Activated CD4-positive, alpha-beta T cell treated with anti-CD3 and anti-CD28 coated beads, Interleukin-2, amount 10 ng/mL, durations not matched to agents 7 days and 5 days (primary cell): ENCODE measurements at regions not wholly inside any gene's neighbourhood (a gene's known extent, or its start where the extent isn't known, plus 50 kb on each side); places are given as distances from the start of the nearest gene placed in this dataset.
A peak's percentile ranks its signal among the peaks of the same experiment; 100 is the strongest.

ENCODE experiments used
- CTCF ChIA-PET: fragments of 350-600 bp; sonication (Branson Sonifier 250); formaldehyde crosslinking; loops from one replicate; lab custom pipeline; 2021; ENCODE audit warnings: antibody characterized with exemption; lab: Charles Lee
- POLR2A ChIA-PET: fragments of 350-600 bp; sonication (Branson Sonifier 250); formaldehyde crosslinking; loops from one replicate; lab custom pipeline; 2021; ENCODE audit warnings: antibody characterized with exemption; lab: Charles Lee
- DNase-seq: peaks from one replicate; pipeline ENCODE4 v3.0.0-alpha.2; 2020
- H3K27ac Mint-ChIP-seq: one replicate; pipeline ENCODE4 v1.8.0; 2021; ENCODE audit warnings: mild to moderate bottlenecking, moderate library complexity, mixed read lengths
- H3K27me3 Mint-ChIP-seq: one replicate; pipeline ENCODE4 v1.8.0; 2021; ENCODE audit warnings: mixed read lengths
- H3K36me3 Mint-ChIP-seq: one replicate; pipeline ENCODE4 v1.8.0; 2021; ENCODE audit warnings: low read depth, mixed read lengths
- H3K4me1 Mint-ChIP-seq: one replicate; pipeline ENCODE4 v1.8.0; 2021; ENCODE audit warnings: mixed read lengths
- H3K4me3 Mint-ChIP-seq: one replicate; pipeline ENCODE4 v1.8.0; 2021; ENCODE audit warnings: mild to moderate bottlenecking, moderate library complexity, mixed read lengths
- H3K9me3 Mint-ChIP-seq: one replicate; pipeline ENCODE4 v1.8.0; 2021; ENCODE audit warnings: mixed read lengths

GRCh38 chr20:62583424-62583920, 58.8 kb upstream of the SLCO4A1 start:
- POLR2A ChIA-PET = no interaction called here
- CTCF ChIA-PET = interaction anchor here (0.7 to 1.5 kb wide), 4 partner anchors 15 to 1613 kb away, joined by 3 read pairs; partner anchors contain the start of gene SLCO4A1
- Mint-ChIP-seq H3K4me3 (no peak overlapping the region), H3K9me3 (no peaks in the 10 kb centered on the region), H3K27ac (no peak overlapping the region), H3K27me3 (peaks cover 38% of the 10 kb centered on the region), H3K4me1 (no peaks in the 10 kb centered on the region), H3K36me3 (no peaks in the 10 kb centered on the region)
- DNase-seq = no peak

GRCh38 chr20:62584671-62585460, 57.4 kb upstream of the SLCO4A1 start:
- no peaks in the 10 kb centered on the region for H3K9me3 Mint-ChIP-seq
- peaks cover 25% of the 10 kb centered on the region for H3K27me3 Mint-ChIP-seq
- ChIA-PET CTCF (interaction anchor here (0.6 to 1.1 kb wide), 2 partner anchors 58 to 149 kb away, joined by 3 read pairs; partner anchors contain the start of gene SLCO4A1), POLR2A (no interaction called here)
- no peaks in the 10 kb centered on the region for H3K4me1 Mint-ChIP-seq
- H3K27ac Mint-ChIP-seq = no peak overlapping the region
- H3K4me3 Mint-ChIP-seq = no peak overlapping the region
- H3K36me3 Mint-ChIP-seq = no peaks in the 10 kb centered on the region
- DNase-seq = no peak

- H3K9me3 Mint-ChIP-seq = no peaks in the 10 kb centered on the region
- POLR2A ChIA-PET = no interaction called here
- DNase-seq = no peak
- H3K27me3 Mint-ChIP-seq = peaks cover 25% of the 10 kb centered on the region
- no peak overlapping the region for H3K27ac Mint-ChIP-seq
- no peaks in the 10 kb centered on the region for H3K4me1 Mint-ChIP-seq
- H3K4me3 Mint-ChIP-seq = no peak overlapping the region
- no peaks in the 10 kb centered on the region for H3K36me3 Mint-ChIP-seq
- CTCF ChIA-PET = no interaction called here
Measured at GRCh38 chr20:62585461-62585970, 56.8 kb upstream of the SLCO4A1 start.

GRCh38 chr20:62586799-62587198, 55.5 kb upstream of the SLCO4A1 start:
- Mint-ChIP-seq H3K9me3 (no peaks in the 10 kb centered on the region), H3K27me3 (peaks cover 23% of the 10 kb centered on the region), H3K27ac (no peak overlapping the region), H3K4me3 (no peak overlapping the region), H3K36me3 (no peaks in the 10 kb centered on the region), H3K4me1 (no peaks in the 10 kb centered on the region)
- no peak for DNase-seq
- POLR2A ChIA-PET = no interaction called here
- CTCF ChIA-PET = interaction anchor here (1.2 to 1.9 kb wide), 2 partner anchors 16 to 17 kb away, joined by 3 to 7 read pairs; no protein-coding TSS in a partner anchor

- Mint-ChIP-seq H3K4me3 (no peak overlapping the region), H3K36me3 (no peaks in the 10 kb centered on the region), H3K9me3 (no peaks in the 10 kb centered on the region), H3K27me3 (peaks cover 15% of the 10 kb centered on the region), H3K27ac (no peak overlapping the region), H3K4me1 (no peaks in the 10 kb centered on the region)
- POLR2A ChIA-PET = no interaction called here
- DNase-seq = peak; percentile 17
- CTCF ChIA-PET = interaction anchor here (1.2 to 2.3 kb wide), 3 partner anchors 16 to 29 kb away, joined by 3 to 7 read pairs (median 5); no protein-coding TSS in a partner anchor
Measured at GRCh38 chr20:62587757-62588402, 54.4 kb upstream of the SLCO4A1 start.

- ChIA-PET POLR2A (no interaction called here), CTCF (interaction anchor here (1.9 to 2.3 kb wide), 2 partner anchors 15 to 28 kb away, joined by 5 to 7 read pairs; no protein-coding TSS in a partner anchor)
- H3K27ac Mint-ChIP-seq = no peak overlapping the region
Measured at GRCh38 chr20:62588458-62589149, 53.7 kb upstream of the SLCO4A1 start.

GRCh38 chr20:62589150-62589498, 53.2 kb upstream of the SLCO4A1 start:
- Mint-ChIP-seq H3K4me1 (no peaks in the 10 kb centered on the region), H3K4me3 (no peak overlapping the region), H3K27me3 (peaks cover 10% of the 10 kb centered on the region), H3K27ac (no peak overlapping the region), H3K36me3 (no peaks in the 10 kb centered on the region), H3K9me3 (no peaks in the 10 kb centered on the region)
- ChIA-PET POLR2A (no interaction called here), CTCF (interaction anchor here (1.1 to 2.3 kb wide), 2 partner anchors 28 to 615 kb away, joined by 3 to 5 read pairs; no protein-coding TSS in a partner anchor)
- no peak for DNase-seq

More at GRCh38 chr20:62588458-62589149, 53.7 kb upstream of the SLCO4A1 start:
- Mint-ChIP-seq H3K4me1 (no peaks in the 10 kb centered on the region), H3K36me3 (no peaks in the 10 kb centered on the region), H3K4me3 (no peak overlapping the region), H3K9me3 (no peaks in the 10 kb centered on the region), H3K27me3 (peaks cover 11% of the 10 kb centered on the region)
- DNase-seq = no peak

- H3K27me3 Mint-ChIP-seq = peaks cover 8% of the 10 kb centered on the region
- no peak overlapping the region for H3K27ac Mint-ChIP-seq
- H3K4me3 Mint-ChIP-seq = no peak overlapping the region
- H3K4me1 Mint-ChIP-seq = no peaks in the 10 kb centered on the region
- no peaks in the 10 kb centered on the region for H3K9me3 Mint-ChIP-seq
- ChIA-PET POLR2A (no interaction called here), CTCF (interaction anchor here (1.1 to 2.3 kb wide), 3 partner anchors 10 to 615 kb away, joined by 3 to 5 read pairs (median 5); no protein-coding TSS in a partner anchor)
- no peak for DNase-seq
- no peaks in the 10 kb centered on the region for H3K36me3 Mint-ChIP-seq
Measured at GRCh38 chr20:62589720-62590119, 52.6 kb upstream of the SLCO4A1 start.

GRCh38 chr20:62590309-62591121, 51.8 kb upstream of the SLCO4A1 start:
- ChIA-PET POLR2A (no interaction called here), CTCF (interaction anchor here (1.1 kb wide), 2 partner anchors 9 to 616 kb away, joined by 3 to 5 read pairs; no protein-coding TSS in a partner anchor)
- Mint-ChIP-seq H3K9me3 (no peaks in the 10 kb centered on the region), H3K4me1 (peaks cover 2% of the 10 kb centered on the region), H3K36me3 (no peaks in the 10 kb centered on the region), H3K27ac (no peak overlapping the region), H3K27me3 (peaks cover 11% of the 10 kb centered on the region), H3K4me3 (no peak overlapping the region)
- no peak for DNase-seq

GRCh38 chr20:62591122-62591468, 51.2 kb upstream of the SLCO4A1 start:
- no peaks in the 10 kb centered on the region for H3K36me3 Mint-ChIP-seq

GRCh38 chr20:62591591-62591990, 50.7 kb upstream of the SLCO4A1 start:
- no peak for DNase-seq
- CTCF ChIA-PET = no interaction called here
- Mint-ChIP-seq H3K4me1 (peaks cover 3% of the 10 kb centered on the region), H3K9me3 (no peaks in the 10 kb centered on the region), H3K4me3 (no peak overlapping the region), H3K27ac (no peak overlapping the region), H3K36me3 (no peaks in the 10 kb centered on the region), H3K27me3 (peaks cover 13% of the 10 kb centered on the region)
- POLR2A ChIA-PET = no interaction called here

More at GRCh38 chr20:62591122-62591468, 51.2 kb upstream of the SLCO4A1 start:
- Mint-ChIP-seq H3K4me3 (no peak overlapping the region), H3K27ac (no peak overlapping the region), H3K27me3 (peaks cover 13% of the 10 kb centered on the region), H3K4me1 (peaks cover 3% of the 10 kb centered on the region), H3K9me3 (no peaks in the 10 kb centered on the region)
- CTCF ChIA-PET = no interaction called here
- no peak for DNase-seq
- POLR2A ChIA-PET = no interaction called here
